Erythroblast (primary cell): ENCODE measurements at regions not wholly inside any gene's neighbourhood (a gene's known extent, or its start where the extent isn't known, plus 50 kb on each side); places are given as distances from the start of the nearest gene placed in this dataset.

ENCODE experiments used
- GATA1 ChIP-seq: IDR thresholded peaks from 2 replicates; pipeline ENCODE4 v1.6.1; 2011; ENCODE audit warnings: low read depth, mild to moderate bottlenecking, control low read depth, low read length, moderate library complexity
- POLR2A ChIP-seq: IDR thresholded peaks from 2 replicates; pipeline ENCODE4 v1.6.1; 2011; ENCODE audit warnings: mild to moderate bottlenecking, low read length

GRCh38 chr9:99285965-99286364 is 63.9 kb downstream of the SEC61B start:
- TF ChIP-seq POLR2A (no peak), GATA1 (no peak)
